Epithelial cell of esophagus (primary cell): ENCODE measurements at regions not wholly inside any gene's neighbourhood (a gene's known extent, or its start where the extent isn't known, plus 50 kb on each side); places are given as distances from the start of the nearest gene placed in this dataset.

Experiments used
- DNase-seq: peaks from one replicate; pipeline ENCODE4 v3.0.0; 2010; ENCODE audit warnings: low read depth
- H3K4me3 ChIP-seq: 2 replicates; pipeline ENCODE4 v1.5.1; 2011; ENCODE audit warnings: mild to moderate bottlenecking, low read length, control low read depth
- CTCF ChIP-seq: IDR thresholded peaks from 2 replicates; pipeline ENCODE4 v1.5.1; 2011; ENCODE audit warnings: low read depth, mild to moderate bottlenecking, low read length, control low read depth, inconsistent platforms; ENCODE audit not compliant: insufficient read depth; ENCODE audit errors: missing control alignments

GRCh38 chr13:111621164-111621563 lies 300.7 kb downstream of the TEX29 start:
- no peak for TF ChIP-seq CTCF
- H3K4me3 ChIP-seq, result no peak overlapping the region
- no peak for DNase-seq

GRCh38 chr13:111622051-111622531 lies 301.6 kb downstream of the TEX29 start:
- no peak overlapping the region for H3K4me3 ChIP-seq
- no peak for TF ChIP-seq CTCF
- DNase-seq, result no peak

- no peak for TF ChIP-seq CTCF
- no peak overlapping the region for H3K4me3 ChIP-seq
- no peak for DNase-seq
These were observed 302.8 kb downstream of the TEX29 start for GRCh38 chr13:111623208-111623607.

- H3K4me3 ChIP-seq, result no peak overlapping the region
- TF ChIP-seq CTCF, result no peak
- no peak for DNase-seq
These were observed 303.5 kb downstream of the TEX29 start for GRCh38 chr13:111623743-111624505.

GRCh38 chr13:111625526-111626315 lies 305.3 kb downstream of the TEX29 start:
- DNase-seq, result no peak
- TF ChIP-seq CTCF, result no peak
- H3K4me3 ChIP-seq, result no peak overlapping the region

- no peak for DNase-seq
- no peak overlapping the region for H3K4me3 ChIP-seq
- TF ChIP-seq CTCF, result no peak
These were observed 306.2 kb downstream of the TEX29 start for GRCh38 chr13:111626371-111627305.
